ENCODE measurements at regions not wholly inside any gene's neighbourhood (a gene's known extent, or its start where the extent isn't known, plus 50 kb on each side); places are given as distances from the start of the nearest gene placed in this dataset.
"Not testable (repeated sequence)": the region's sequence is repeated elsewhere in the genome, so short reads cannot be mapped to it uniquely, and the experiment has no call there.

DNA sequence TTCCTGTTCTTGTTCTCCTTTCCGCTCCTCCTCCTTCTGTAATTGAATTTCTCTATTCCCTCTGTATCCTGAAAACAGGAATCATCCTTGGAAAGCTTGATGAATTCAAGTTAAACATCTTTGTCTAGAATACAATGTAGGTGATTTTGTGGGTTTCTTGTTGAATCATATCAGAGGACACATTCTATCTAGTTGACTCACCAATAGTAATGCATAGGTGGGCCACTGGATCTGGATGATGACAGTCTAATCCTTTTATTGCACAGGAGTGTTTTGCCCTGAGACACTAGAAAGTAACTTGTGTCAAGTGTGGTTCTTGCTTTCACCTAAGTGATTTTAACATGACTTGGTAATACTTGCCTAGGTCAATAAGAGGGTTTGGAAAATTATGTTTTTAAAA lies 164.3 kb downstream of the RFPL4B start:
- TF ChIP-seq, protein P1, sequence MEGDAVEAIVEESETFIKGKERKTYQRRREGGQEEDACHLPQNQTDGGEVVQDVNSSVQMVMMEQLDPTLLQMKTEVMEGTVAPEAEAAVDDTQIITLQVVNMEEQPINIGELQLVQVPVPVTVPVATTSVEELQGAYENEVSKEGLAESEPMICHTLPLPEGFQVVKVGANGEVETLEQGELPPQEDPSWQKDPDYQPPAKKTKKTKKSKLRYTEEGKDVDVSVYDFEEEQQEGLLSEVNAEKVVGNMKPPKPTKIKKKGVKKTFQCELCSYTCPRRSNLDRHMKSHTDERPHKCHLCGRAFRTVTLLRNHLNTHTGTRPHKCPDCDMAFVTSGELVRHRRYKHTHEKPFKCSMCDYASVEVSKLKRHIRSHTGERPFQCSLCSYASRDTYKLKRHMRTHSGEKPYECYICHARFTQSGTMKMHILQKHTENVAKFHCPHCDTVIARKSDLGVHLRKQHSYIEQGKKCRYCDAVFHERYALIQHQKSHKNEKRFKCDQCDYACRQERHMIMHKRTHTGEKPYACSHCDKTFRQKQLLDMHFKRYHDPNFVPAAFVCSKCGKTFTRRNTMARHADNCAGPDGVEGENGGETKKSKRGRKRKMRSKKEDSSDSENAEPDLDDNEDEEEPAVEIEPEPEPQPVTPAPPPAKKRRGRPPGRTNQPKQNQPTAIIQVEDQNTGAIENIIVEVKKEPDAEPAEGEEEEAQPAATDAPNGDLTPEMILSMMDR (conservative IDR thresholded peaks at IDR 0.05) = no peak
- TF ChIP-seq ZFX (IDR thresholded peaks at IDR 0.05) = no peak
- H3K27ac ChIP-seq = no peak overlapping the region

DNA sequence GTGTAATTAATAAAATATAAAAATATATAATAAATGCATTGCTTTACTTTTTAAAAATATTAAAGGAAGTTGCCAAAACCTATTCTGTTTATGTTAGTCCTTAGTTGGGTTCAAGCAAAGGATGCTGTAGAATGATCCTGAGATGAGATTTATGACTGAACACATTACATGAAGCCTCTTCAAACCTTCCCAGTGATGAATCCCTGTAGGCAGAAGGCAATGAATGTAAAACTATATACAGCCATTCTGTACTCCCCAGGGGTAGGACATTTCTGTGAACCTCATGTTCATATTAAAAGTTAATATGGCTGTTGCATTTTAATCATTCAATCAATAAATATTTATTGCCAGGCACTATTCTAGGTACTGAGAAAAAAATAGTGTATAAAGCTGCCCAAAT lies 166.0 kb downstream of the RFPL4B start:
- no peak for TF ChIP-seq ZFX (IDR thresholded peaks at IDR 0.05)
- TF ChIP-seq, protein P1 (conservative IDR thresholded peaks at IDR 0.05) = no peak
- no peak overlapping the region for H3K27ac ChIP-seq

DNA sequence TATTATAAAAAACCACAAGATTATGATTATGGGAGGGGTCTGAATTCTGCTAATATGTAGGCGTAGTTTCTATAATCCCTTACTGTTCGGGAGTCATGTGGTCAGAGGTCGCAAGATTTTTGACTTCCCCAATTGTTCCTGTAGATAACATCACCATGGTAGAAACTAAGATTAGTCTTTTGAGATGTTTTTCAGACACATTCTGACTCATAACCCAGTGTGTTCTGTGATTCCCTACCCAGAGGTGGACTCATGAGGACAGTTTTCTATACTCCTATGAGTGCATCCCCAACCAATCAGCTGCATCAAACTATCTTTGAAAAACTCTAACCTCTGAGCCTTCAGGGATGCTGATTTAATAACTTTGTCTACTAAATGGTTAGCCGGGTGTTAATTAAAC lies 175.5 kb downstream of the RFPL4B start:
- H3K27ac ChIP-seq = no peak overlapping the region
- TF ChIP-seq, protein P1 (conservative IDR thresholded peaks at IDR 0.05) = no peak
- TF ChIP-seq ZFX (IDR thresholded peaks at IDR 0.05) = no peak

DNA sequence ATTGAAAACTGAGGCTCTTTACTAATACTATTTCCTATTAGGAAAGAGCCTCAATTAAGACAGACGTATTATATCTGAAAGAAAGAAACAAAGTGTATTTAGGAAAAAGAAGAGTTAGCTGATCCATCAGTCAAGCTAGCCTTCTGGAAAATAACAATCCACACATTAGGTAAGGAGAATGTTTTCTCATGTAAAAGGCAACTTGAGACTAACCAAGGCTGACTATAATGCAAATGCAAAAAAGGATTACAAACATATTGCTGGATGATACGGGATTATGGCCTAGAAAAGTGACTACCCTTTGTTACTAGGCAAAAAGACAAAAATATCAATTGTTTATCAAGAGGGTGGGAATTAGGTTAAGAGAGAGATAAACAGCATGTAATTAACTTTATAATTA lies 176.9 kb downstream of the RFPL4B start:
- H3K27ac ChIP-seq = no peak overlapping the region
- TF ChIP-seq, protein P1 (conservative IDR thresholded peaks at IDR 0.05) = no peak
- TF ChIP-seq ZFX (IDR thresholded peaks at IDR 0.05) = no peak

DNA sequence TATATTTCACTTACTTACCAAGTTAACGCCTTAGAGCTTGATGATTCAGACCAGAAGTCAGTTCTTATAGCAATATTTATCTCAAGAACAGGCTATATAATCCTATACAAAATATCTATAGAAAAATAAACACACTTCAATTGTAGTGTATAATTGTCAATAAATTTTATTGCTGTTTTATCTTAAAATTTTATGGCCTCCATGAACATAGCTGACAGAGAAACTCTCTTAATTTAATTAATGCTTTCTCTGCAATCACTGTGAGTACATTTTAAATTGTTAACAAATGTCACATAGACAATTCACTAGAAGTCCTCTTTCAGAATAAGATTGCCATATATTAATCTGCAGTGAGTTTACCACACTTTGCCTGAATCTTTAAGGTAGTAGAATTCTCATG lies 178.6 kb downstream of the RFPL4B start:
- no peak for TF ChIP-seq ZFX (IDR thresholded peaks at IDR 0.05)
- TF ChIP-seq, protein P1 (conservative IDR thresholded peaks at IDR 0.05) = no peak
- no peak overlapping the region for H3K27ac ChIP-seq

DNA sequence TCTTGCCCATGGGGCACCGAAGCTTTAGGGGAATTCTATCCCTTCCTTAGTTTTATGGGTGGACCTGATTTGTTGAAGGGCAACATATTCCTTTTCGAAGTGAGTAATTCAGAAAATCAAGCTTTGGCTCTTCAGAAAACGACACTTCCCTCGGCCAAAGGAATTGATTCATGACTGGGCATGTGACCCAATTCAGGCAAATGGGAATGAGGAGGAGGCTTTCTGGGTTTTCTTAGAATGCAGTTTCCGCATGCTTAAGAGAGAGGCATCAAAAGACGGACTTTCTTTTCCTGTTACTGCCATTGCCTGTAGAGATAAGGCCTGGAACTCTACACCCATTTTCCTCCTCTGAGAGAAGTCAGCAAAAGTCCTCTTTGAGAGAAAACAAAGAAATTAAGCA lies 179.5 kb downstream of the RFPL4B start:
- H3K27ac ChIP-seq = no peak overlapping the region
- TF ChIP-seq, protein P1 (conservative IDR thresholded peaks at IDR 0.05) = no peak
- TF ChIP-seq ZFX (IDR thresholded peaks at IDR 0.05) = no peak

DNA sequence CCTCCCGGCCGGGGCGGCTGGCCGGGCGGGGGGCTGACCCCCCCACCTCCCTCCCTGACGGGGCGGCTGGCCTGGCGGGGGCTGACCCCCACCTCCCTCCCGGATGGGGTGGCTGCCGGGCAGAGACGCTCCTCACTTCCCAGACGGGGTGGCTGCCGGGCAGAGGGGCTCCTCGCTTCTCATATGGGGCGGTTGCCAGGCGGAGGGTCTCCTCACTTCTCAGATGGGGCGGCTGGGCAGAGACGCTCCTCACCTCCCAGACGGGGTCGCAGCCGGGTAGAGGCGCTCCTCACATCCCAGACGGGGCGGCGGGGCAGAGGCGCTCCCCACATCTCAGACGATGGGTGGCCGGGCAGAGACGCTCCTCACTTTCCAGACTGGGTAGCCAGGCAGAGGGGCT lies 181.2 kb downstream of the RFPL4B start:
- not testable (repeated sequence) for H3K27ac ChIP-seq

DNA sequence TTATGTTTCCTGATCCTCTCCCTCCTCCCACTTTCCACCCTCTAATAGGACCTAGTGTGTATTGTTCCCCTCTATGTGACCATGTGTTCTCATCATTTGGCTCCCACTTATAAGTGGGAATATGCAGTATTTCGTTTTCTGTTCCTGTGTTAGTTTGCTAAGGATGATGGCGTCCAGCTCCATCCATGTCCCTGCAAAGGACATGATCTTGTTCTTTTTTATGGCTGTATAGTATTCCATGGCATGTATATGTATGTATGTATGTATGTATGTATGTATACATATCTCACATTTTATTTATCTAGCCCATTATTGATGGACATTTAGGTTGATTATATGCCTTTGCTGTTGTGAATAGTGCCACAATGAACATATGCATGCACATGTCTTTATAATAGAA lies 188.7 kb downstream of the RFPL4B start:
- TF ChIP-seq ZFX (IDR thresholded peaks at IDR 0.05) = no peak
- TF ChIP-seq, protein P1 (conservative IDR thresholded peaks at IDR 0.05) = no peak
- no peak overlapping the region for H3K27ac ChIP-seq

Measured in C4-2B (cell line).